Omental fat pad (tissue), 3 donors: ENCODE measurements at regions not wholly inside any gene's neighbourhood (a gene's known extent, or its start where the extent isn't known, plus 50 kb on each side); places are given as distances from the start of the nearest gene placed in this dataset.

Source experiments
- ATAC-seq: fragments of 150-250 bp; one replicate; pipeline ENCODE4 v1.9.1; 2016; ENCODE audit warnings: mild to moderate bottlenecking, moderate library complexity; ENCODE audit not compliant: low FRiP score
- DNase-seq: peaks from one replicate; pipeline ENCODE4 v3.0.0-alpha.2; 2019; ENCODE audit warnings: low spot score
- TF ChIP-seq, protein P1 (sequence below), 3 donors: fragments of 450-650 bp; IDR thresholded peaks; one replicate each; pipeline ENCODE4 v1.5.1; 2016 to 2017; ENCODE audit warnings: antibody characterized with exemption in 3 of 3, mild to moderate bottlenecking in 3 of 3, moderate library complexity in 2 of 3

DNA sequence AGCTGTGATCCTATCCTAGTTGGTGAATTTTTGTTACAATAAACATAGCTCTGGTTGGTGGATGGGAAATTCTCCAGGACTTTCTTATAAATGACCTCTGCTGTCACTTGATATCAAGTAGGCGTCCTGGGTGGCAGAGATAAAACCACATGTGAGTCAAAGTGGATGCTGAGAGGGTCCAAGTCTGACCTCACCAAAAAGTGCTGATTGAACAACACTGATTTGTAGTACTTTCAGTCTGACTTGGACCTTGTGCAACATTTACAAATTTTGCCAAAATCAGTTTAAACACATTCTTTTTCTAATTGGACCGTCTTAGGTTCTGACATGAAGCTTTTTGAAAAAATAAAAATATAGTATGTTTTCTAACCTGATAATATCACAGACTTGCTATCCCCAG lies 585.6 kb downstream of the GALC start:
- DNase-seq (no peak), ATAC-seq (no peak)
- TF ChIP-seq, protein P1, sequence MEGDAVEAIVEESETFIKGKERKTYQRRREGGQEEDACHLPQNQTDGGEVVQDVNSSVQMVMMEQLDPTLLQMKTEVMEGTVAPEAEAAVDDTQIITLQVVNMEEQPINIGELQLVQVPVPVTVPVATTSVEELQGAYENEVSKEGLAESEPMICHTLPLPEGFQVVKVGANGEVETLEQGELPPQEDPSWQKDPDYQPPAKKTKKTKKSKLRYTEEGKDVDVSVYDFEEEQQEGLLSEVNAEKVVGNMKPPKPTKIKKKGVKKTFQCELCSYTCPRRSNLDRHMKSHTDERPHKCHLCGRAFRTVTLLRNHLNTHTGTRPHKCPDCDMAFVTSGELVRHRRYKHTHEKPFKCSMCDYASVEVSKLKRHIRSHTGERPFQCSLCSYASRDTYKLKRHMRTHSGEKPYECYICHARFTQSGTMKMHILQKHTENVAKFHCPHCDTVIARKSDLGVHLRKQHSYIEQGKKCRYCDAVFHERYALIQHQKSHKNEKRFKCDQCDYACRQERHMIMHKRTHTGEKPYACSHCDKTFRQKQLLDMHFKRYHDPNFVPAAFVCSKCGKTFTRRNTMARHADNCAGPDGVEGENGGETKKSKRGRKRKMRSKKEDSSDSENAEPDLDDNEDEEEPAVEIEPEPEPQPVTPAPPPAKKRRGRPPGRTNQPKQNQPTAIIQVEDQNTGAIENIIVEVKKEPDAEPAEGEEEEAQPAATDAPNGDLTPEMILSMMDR (IDR thresholded peaks at IDR 0.05) = no peak

DNA sequence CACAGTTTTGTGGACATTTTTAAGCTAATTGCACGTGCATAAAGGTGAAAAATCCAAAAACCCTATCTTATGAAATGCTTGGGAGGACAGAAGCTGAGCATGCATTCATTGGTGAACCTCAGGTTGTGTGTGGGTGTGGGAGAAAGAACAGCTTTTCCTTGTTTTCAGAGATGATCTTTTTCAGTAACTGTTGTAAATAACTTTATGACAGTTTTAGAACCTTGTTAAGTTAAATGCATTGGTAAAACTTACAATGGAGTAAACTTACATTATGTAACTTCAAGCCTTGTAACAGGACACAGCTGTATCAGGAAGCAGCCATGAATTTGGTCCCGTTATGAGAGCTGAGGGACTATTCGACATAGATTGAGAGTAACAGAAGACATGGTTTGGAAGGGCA lies 587.4 kb downstream of the GALC start:
- no peak for ATAC-seq
- DNase-seq = no peak
- TF ChIP-seq, protein P1 (IDR thresholded peaks at IDR 0.05) = no peak

DNA sequence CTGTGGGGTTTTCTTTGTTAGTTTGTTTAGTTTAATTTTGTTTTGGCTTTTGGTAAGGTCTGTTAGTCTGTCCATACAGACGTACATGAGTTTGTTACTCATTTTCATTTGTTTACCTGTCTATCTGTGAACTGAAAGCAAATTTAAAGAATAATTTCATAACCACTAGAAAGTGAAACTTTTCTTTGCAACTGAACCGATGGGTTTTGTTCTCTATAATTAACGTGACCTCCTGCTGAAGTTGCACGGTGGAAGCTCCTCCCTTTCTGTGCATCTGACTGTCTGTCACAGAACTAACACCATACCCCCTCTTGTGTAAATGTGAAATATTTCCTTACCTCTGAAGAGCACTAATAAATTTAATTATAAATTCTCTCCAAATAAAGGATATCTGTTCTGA lies 595.5 kb downstream of the GALC start:
- DNase-seq = no peak
- TF ChIP-seq, protein P1 (IDR thresholded peaks at IDR 0.05) = no peak
- no peak for ATAC-seq

DNA sequence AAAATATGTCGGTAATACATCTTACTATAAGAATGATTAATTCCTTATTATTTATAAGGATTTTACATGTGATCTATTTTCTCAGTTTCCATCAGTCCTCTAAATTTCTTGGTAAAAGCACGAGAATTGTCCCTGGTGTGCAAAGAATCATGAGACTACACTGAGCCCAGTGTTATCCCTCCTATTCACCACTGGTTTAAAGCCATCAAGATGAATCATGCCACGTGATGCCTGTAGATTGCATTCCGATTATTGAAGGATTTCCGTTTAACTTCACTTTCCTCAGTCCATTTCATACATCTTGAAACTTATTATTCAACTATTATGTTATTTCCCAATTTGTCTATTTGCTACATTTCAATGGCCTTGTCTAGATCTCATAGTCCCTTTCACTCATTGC lies 601.9 kb downstream of the GALC start:
- DNase-seq (no peak), ATAC-seq (no peak)
- TF ChIP-seq, protein P1 (IDR thresholded peaks at IDR 0.05) = no peak

DNA sequence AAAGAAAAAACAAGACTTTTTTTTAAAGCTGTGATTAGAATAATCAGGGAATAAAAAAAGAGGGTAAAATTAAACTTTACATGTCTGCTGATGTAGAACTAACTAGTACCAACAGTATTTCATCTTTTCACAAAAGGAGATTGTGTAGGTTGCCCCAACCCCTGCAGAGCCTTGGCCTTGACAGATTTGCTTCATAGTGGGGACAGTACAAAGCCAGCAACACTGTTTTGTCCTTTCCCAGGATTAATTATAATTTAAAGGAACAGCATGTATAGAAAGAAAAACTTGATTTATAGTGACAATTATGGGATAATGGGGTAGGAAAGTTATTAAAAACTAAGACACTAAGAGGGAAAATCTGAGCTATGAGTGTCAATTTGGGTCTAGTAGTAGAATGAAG lies 604.0 kb downstream of the GALC start:
- DNase-seq (no peak), ATAC-seq (no peak)
- TF ChIP-seq, protein P1 (IDR thresholded peaks at IDR 0.05) = no peak

DNA sequence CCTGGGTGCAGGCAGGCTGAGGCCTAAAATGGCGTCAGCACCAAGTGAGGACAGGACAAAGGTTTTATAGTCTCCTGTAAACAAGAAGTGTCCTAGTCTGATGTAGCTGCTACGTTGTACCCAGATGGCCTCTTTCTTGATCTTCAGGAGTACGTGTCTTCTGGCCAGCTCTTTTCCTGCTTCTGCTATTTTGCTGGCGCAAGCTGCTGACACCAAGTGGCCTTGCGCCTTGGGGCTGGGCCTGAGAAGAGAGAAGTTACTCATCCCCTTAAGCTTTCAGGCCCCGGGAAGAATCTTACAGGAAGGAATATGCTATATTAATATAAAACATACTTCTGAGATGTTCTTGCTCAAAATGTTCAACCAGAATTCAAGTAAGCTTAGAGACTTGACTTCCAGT lies 605.2 kb downstream of the GALC start:
- TF ChIP-seq, protein P1 (IDR thresholded peaks at IDR 0.05) = no peak
- ATAC-seq = no peak
- no peak for DNase-seq

DNA sequence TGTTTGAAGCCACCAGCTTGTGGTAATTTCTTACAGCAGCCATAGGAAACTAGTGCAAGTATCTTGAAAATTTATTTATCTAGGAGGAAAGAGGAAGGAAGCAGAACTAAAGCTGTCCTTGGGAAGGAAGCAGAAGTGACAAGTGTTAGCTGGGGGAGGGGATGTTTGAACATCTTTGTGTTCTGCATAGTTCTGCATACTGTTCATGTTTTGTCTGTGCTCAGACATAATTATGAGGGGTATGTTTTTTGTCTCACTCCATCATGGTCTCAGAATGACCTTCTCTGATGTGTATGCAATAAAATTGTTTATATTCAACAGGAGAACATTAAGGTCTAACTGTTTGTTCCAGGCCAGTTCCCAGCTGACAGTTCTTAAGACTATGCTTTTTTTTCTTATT lies 606.5 kb downstream of the GALC start:
- DNase-seq = no peak
- ATAC-seq = no peak

More for the DNA sequence above, 606.5 kb downstream of the GALC start:
- TF ChIP-seq, protein P1 (IDR thresholded peaks at IDR 0.05) = no peak
